Colonic mucosa (tissue), 4 donors: ENCODE measurements at regions not wholly inside any gene's neighbourhood (a gene's known extent, or its start where the extent isn't known, plus 50 kb on each side); places are given as distances from the start of the nearest gene placed in this dataset.

Source experiments
- DNase-seq: peaks from one replicate; pipeline ENCODE4 v3.0.0-alpha.2; 2020
- H3K27ac ChIP-seq: fragments of 200-600 bp; one replicate; pipeline ENCODE4 v1.8.0; 2021
- H3K27me3 ChIP-seq: fragments of 200-600 bp; one replicate; pipeline ENCODE4 v1.8.0; 2021
- H3K36me3 ChIP-seq: fragments of 200-600 bp; one replicate; pipeline ENCODE4 v1.8.0; 2021
- H3K4me1 ChIP-seq: fragments of 200-600 bp; one replicate; pipeline ENCODE4 v1.8.0; 2021; ENCODE audit warnings: mild to moderate bottlenecking
- H3K4me3 ChIP-seq: fragments of 200-600 bp; one replicate; pipeline ENCODE4 v1.8.0; 2021
- H3K9ac ChIP-seq, 2 donors: one replicate each; pipeline ENCODE4 v1.7.0; 2013; ENCODE audit warnings: control low read depth in 2 of 2, low read depth in 2 of 2, low read length in 2 of 2
- H3K9me3 ChIP-seq: fragments of 200-600 bp; one replicate; pipeline ENCODE4 v1.8.0; 2021
- intact Hi-C: fragments of 100-400 bp; cut with DNase I; formaldehyde crosslinking; loops from one replicate; pipeline ENCODE4 v1.14.1; 2022
- TF ChIP-seq, protein P1 (sequence below): fragments of 200-600 bp; IDR thresholded peaks from one replicate; pipeline ENCODE4 v1.8.0; 2022; ENCODE audit warnings: antibody characterized with exemption, mild to moderate bottlenecking
- donor health status: healthy.
- donor health status: DM: no; HTN: no; CAD: no.
- donor health status: DM: no; HTN: no; CAD: no.

DNA sequence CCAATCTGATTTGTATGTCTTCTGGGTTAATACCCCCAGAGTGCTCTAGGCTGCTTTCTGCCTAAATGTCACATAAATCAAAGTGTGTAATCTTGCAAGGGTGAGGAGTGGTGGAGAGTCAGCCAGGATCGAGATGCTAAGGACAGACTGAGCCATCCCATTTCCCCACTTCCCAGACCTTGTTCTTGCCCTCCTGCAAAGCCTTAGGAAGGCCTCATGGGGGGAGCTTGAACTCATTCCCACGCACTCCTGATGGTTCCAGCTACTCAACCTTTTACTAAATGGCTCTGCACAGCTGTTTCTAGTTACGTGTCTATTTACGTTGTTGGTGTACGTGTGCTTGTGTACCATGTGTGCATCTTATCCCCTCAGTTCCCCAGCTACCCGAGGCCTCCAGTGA lies 423.6 kb upstream of the TNP1 start:
- H3K36me3 ChIP-seq = no peaks in the 10 kb centered on the region
- H3K27ac ChIP-seq = no peak overlapping the region
- H3K4me1 ChIP-seq = no peaks in the 10 kb centered on the region
- no peaks in the 10 kb centered on the region for H3K27me3 ChIP-seq
- H3K9ac ChIP-seq = no peak overlapping the region
- intact Hi-C loops = no loop called here
- H3K4me3 ChIP-seq = no peak overlapping the region
- no peaks in the 10 kb centered on the region for H3K9me3 ChIP-seq
- DNase-seq = no peak
- TF ChIP-seq, protein P1, sequence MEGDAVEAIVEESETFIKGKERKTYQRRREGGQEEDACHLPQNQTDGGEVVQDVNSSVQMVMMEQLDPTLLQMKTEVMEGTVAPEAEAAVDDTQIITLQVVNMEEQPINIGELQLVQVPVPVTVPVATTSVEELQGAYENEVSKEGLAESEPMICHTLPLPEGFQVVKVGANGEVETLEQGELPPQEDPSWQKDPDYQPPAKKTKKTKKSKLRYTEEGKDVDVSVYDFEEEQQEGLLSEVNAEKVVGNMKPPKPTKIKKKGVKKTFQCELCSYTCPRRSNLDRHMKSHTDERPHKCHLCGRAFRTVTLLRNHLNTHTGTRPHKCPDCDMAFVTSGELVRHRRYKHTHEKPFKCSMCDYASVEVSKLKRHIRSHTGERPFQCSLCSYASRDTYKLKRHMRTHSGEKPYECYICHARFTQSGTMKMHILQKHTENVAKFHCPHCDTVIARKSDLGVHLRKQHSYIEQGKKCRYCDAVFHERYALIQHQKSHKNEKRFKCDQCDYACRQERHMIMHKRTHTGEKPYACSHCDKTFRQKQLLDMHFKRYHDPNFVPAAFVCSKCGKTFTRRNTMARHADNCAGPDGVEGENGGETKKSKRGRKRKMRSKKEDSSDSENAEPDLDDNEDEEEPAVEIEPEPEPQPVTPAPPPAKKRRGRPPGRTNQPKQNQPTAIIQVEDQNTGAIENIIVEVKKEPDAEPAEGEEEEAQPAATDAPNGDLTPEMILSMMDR = no peak

DNA sequence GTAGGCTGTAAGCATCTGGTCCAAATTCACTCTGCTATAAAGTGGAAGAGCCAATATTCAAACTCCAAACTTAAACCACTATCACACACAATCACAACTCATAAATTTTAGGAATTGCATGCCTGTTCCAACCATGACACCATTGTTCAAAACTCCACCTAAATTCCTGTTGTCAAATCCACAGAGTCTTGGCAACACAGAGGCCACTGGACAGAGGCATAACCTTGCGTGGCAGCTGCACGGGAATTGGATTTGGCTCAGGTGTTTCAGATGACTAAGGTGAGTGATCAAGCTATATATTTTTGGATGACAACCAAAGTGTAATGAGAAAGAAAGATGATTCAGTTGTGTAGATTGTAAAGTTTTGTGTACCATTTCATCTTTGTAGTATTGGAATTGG lies 422.7 kb upstream of the TNP1 start:
- no peak for DNase-seq
- no peaks in the 10 kb centered on the region for H3K9me3 ChIP-seq
- no peaks in the 10 kb centered on the region for H3K36me3 ChIP-seq
- no peaks in the 10 kb centered on the region for H3K4me1 ChIP-seq
- no peak overlapping the region for H3K27ac ChIP-seq
- H3K27me3 ChIP-seq = no peaks in the 10 kb centered on the region
- H3K9ac ChIP-seq = no peak overlapping the region
- TF ChIP-seq, protein P1 = no peak
- H3K4me3 ChIP-seq = no peak overlapping the region
- intact Hi-C loops = no loop called here

DNA sequence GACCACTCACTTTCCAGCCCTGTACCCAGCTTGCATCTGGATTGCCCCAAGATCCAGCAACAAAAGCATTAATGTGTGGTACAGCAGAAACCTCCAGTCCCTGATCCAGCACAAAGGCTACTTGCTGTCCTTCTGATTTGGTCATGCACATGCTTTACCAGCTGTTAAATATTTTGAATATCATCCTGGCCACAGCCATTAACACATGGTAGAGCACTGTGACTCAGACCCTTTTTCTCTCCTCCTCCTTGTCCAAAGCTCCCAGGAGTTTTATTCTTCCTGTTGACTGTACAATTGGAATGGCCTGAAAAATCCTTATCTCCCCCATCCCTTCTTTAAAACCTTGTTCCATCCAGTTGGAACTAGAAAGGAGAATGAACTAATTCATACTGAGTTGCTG lies 419.7 kb upstream of the TNP1 start:
- Histone ChIP-seq H3K9me3 (no peaks in the 10 kb centered on the region), H3K27me3 (no peaks in the 10 kb centered on the region), H3K9ac (no peak overlapping the region), H3K27ac (no peak overlapping the region), H3K4me1 (no peaks in the 10 kb centered on the region), H3K4me3 (no peak overlapping the region), H3K36me3 (no peaks in the 10 kb centered on the region)
- DNase-seq = no peak
- TF ChIP-seq, protein P1 = no peak
- intact Hi-C loops = no loop called here

DNA sequence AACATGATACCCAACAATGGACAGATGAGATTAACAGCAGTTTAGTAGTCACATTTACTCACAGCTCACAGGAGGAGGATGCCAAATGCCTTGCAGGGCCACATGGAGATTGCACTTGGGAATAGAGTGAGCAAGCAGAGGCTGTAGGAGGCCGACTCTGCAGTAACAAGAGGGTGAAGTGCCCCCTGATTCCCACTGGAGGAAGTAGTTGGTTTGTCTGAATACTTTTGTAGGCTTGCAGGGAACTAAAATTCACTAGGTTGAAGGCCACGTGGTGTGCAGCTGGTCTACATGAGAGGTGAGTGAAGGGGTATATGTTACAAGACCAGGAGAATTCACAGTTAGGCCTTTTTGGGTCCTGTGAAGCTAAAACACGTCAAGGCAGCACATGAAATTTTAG lies 419.3 kb upstream of the TNP1 start:
- H3K27me3 ChIP-seq = no peaks in the 10 kb centered on the region
- no peaks in the 10 kb centered on the region for H3K4me1 ChIP-seq
- DNase-seq = no peak
- H3K27ac ChIP-seq = no peak overlapping the region
- H3K9ac ChIP-seq = no peak overlapping the region
- no peak overlapping the region for H3K4me3 ChIP-seq
- H3K9me3 ChIP-seq = no peaks in the 10 kb centered on the region
- TF ChIP-seq, protein P1 = no peak
- H3K36me3 ChIP-seq = no peaks in the 10 kb centered on the region
- intact Hi-C loops = no loop called here

DNA sequence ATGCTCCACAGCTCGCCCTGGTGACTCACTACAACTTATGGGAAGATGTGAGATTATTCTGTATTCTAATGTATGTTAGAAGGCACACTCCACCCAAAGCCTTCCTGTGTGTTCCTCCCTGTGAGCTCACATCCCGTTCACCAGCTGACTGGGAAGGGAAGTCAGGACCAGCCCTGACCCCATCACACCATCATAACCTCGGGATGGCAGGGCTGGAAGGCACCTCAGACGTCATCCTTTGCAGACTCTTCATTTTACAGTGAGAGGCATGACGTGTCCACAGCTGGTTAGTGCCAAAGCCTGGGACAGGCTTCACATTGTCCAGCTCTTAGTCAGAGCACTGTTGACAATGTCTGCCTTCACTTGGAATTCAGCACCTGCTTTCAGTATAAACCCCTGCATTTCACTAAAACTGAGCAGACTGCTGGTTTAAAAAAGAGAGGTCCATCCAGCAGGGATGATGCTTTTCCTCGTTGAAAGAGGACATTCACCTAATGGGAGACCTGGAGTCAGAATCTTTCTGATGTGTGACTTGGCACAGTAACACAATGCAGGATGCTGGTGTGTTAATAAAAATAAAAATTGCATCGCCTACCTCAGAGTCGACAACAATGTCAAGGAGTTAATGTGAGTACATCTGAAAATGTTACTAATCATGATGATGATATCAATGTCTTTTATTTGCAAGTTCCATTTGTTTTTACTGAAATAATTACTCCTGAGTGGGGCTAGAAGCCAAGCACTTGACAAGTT lies 418.0 kb upstream of the TNP1 start:
- no peaks in the 10 kb centered on the region for H3K27me3 ChIP-seq
- H3K4me1 ChIP-seq = no peaks in the 10 kb centered on the region
- no peaks in the 10 kb centered on the region for H3K36me3 ChIP-seq
- no peak overlapping the region for H3K4me3 ChIP-seq
- H3K27ac ChIP-seq = no peak overlapping the region
- TF ChIP-seq, protein P1 = no peak
- no peaks in the 10 kb centered on the region for H3K9me3 ChIP-seq
- H3K9ac ChIP-seq = no peak overlapping the region
- DNase-seq = no peak
- intact Hi-C loops = no loop called here
